CD14-positive monocyte (primary cell): ENCODE measurements at regions not wholly inside any gene's neighbourhood (a gene's known extent, or its start where the extent isn't known, plus 50 kb on each side); places are given as distances from the start of the nearest gene placed in this dataset.

Experiments used
- DNase-seq, 3 donors: peaks; one replicate each; pipeline ENCODE4 v3.0.0-alpha.2; 2011 to 2022
- H2AFZ ChIP-seq: 2 replicates; pipeline ENCODE4 v1.6.0; 2012; ENCODE audit warnings: mild to moderate bottlenecking, low read depth, low read length, inconsistent platforms; ENCODE audit not compliant: insufficient read depth, poor library complexity, severe bottlenecking
- H3K27ac ChIP-seq, 2 donors: 1 replicate in 1 of 2; 2 replicates in 1 of 2; pipeline ENCODE4 v1.5.1; 2012 to 2013; ENCODE audit warnings: low read length in 2 of 2, control low read depth in 1 of 2, inconsistent platforms in 1 of 2, low read depth in 1 of 2, mild to moderate bottlenecking in 1 of 2
- H3K27me3 ChIP-seq, 2 donors: one replicate each; pipeline versions ENCODE4 v1.6.0 to v1.6.1; 2011 to 2013; ENCODE audit warnings: low read length in 2 of 2; ENCODE audit not compliant: control insufficient read depth in 2 of 2, insufficient read depth in 2 of 2
- H3K36me3 ChIP-seq, 2 donors: replicated peaks in 1 of 2; 1 replicate in 1 of 2; 2 replicates in 1 of 2; pipeline versions ENCODE4 v1.5.1 to v1.6.1; 2012 to 2013; ENCODE audit warnings: low read length in 2 of 2, control low read depth in 1 of 2, inconsistent platforms in 1 of 2, mild to moderate bottlenecking in 1 of 2; ENCODE audit not compliant: insufficient read depth in 2 of 2, control insufficient read depth in 1 of 2
- H3K4me1 ChIP-seq, 2 donors: 1 replicate in 1 of 2; 2 replicates in 1 of 2; pipeline versions ENCODE4 v1.5.1 to v1.6.1; 2012 to 2013; ENCODE audit warnings: low read length in 2 of 2, control low read depth in 1 of 2, inconsistent platforms in 1 of 2, mild to moderate bottlenecking in 1 of 2, moderate library complexity in 1 of 2; ENCODE audit not compliant: insufficient read depth in 2 of 2, control insufficient read depth in 1 of 2
- H3K4me2 ChIP-seq: replicated peaks from 2 replicates; pipeline ENCODE3; 2012; ENCODE audit warnings: low read length, moderate library complexity, mild to moderate bottlenecking; ENCODE audit not compliant: poor library complexity, severe bottlenecking; ENCODE audit errors: extremely low read depth
- H3K4me3 ChIP-seq, 3 experiments: fragments of 200-600 bp in 1 of 3; sonication (generic) in 1 of 3; replicated peaks in 1 of 3; 1 replicate in 2 of 3; 2 replicates in 1 of 3; pipeline ENCODE4 v1.5.1; 2011 to 2013; ENCODE audit warnings: low read length in 3 of 3, mild to moderate bottlenecking in 3 of 3, control low read depth in 2 of 3, low read depth in 2 of 3, inconsistent platforms in 1 of 3, moderate library complexity in 1 of 3
- H3K79me2 ChIP-seq: 2 replicates; pipeline ENCODE4 v1.6.0; 2012; ENCODE audit warnings: mild to moderate bottlenecking, control low read depth, inconsistent platforms, low read length, moderate library complexity; ENCODE audit not compliant: insufficient read depth
- H3K9ac ChIP-seq: 2 replicates; pipeline ENCODE4 v1.6.0; 2017; ENCODE audit warnings: low read length, mild to moderate bottlenecking; ENCODE audit not compliant: insufficient read depth, poor library complexity, severe bottlenecking
- H3K9me3 ChIP-seq, 2 donors: replicated peaks in 1 of 2; 1 replicate in 1 of 2; 2 replicates in 1 of 2; pipeline versions ENCODE4 v1.5.1 to v1.6.1; 2012 to 2013; ENCODE audit warnings: low read length in 2 of 2, control low read depth in 1 of 2; ENCODE audit not compliant: control insufficient read depth in 1 of 2, insufficient read depth in 1 of 2
- H4K20me1 ChIP-seq: 2 replicates; pipeline ENCODE4 v1.6.0; 2012; ENCODE audit warnings: mild to moderate bottlenecking, low read length, control low read depth, moderate library complexity; ENCODE audit not compliant: insufficient read depth
- H3K27ac Mint-ChIP-seq, 7 donors: one replicate each; pipeline ENCODE4 v1.8.0; 2020; ENCODE audit warnings: mild to moderate bottlenecking in 7 of 7, mixed read lengths in 7 of 7, moderate library complexity in 6 of 7, inconsistent platforms in 2 of 7
- H3K27me3 Mint-ChIP-seq, 3 donors: one replicate each; pipeline ENCODE4 v1.8.0; 2021 to 2022; ENCODE audit warnings: low read depth in 3 of 3, mild to moderate bottlenecking in 3 of 3, mixed read lengths in 3 of 3, moderate library complexity in 3 of 3, inconsistent platforms in 1 of 3
- H3K36me3 Mint-ChIP-seq, 2 donors: one replicate each; pipeline ENCODE4 v1.8.0; 2020; ENCODE audit warnings: mixed read lengths in 2 of 2, inconsistent platforms in 1 of 2, mild to moderate bottlenecking in 1 of 2
- H3K4me1 Mint-ChIP-seq: one replicate; pipeline ENCODE4 v1.8.0; 2020; ENCODE audit warnings: mild to moderate bottlenecking, mixed read lengths
- H3K4me3 Mint-ChIP-seq, 2 donors: one replicate each; pipeline ENCODE4 v1.8.0; 2020; ENCODE audit warnings: mild to moderate bottlenecking in 2 of 2, mixed read lengths in 2 of 2, moderate library complexity in 1 of 2
- H3K9me3 Mint-ChIP-seq, 7 donors: one replicate each; pipeline ENCODE4 v1.8.0; 2020 to 2022; ENCODE audit warnings: mixed read lengths in 7 of 7, mild to moderate bottlenecking in 6 of 7, moderate library complexity in 6 of 7, inconsistent platforms in 2 of 7
- CTCF ChIP-seq: fragments of 200-600 bp; IDR thresholded peaks from one replicate; pipeline ENCODE4 v1.8.0; 2022; ENCODE audit warnings: antibody characterized with exemption, mild to moderate bottlenecking
- whole genome bisulfite sequencing: methylation state at CpG from one replicate; pipeline ENCODE4 v1.1.5; 2013; ENCODE audit warnings: missing lambda C conversion rate; ENCODE audit not compliant: insufficient coverage; 5-methylcytosine and 5-hydroxymethylcytosine counted together
- intact Hi-C, 2 donors: fragments of 100-400 bp; cut with micrococcal nuclease; formaldehyde crosslinking; loops; one replicate each; pipeline versions ENCODE4 v1.15.0 to v1.15.1; 2023

- peak overlapping the region in 1 of 2 donors; percentile 99 for H3K4me3 Mint-ChIP-seq
- H3K4me1 ChIP-seq: peaks cover 39 to 47% of the 10 kb centered on the region in 2 donors
- peaks cover 77 to 94% (median 89%) of the 10 kb centered on the region in 3 donors for H3K27me3 Mint-ChIP-seq
- peaks cover 45 to 83% of the 10 kb centered on the region in 2 donors for H3K27me3 ChIP-seq
- no peak overlapping the region for H3K27ac Mint-ChIP-seq
- H3K9ac ChIP-seq: no peak overlapping the region
- no peak overlapping the region for H3K4me3 ChIP-seq
- H3K79me2 ChIP-seq: no peaks in the 10 kb centered on the region
- no peak for DNase-seq
- H4K20me1 ChIP-seq: no peaks in the 10 kb centered on the region
- H3K27ac ChIP-seq: no peak overlapping the region
- intact Hi-C loops: no loop called here
- no peak overlapping the region for H3K4me2 ChIP-seq
- WGBS: 81% methylated on average over 2 of the region's 5 CpGs
- H3K9me3 Mint-ChIP-seq: peaks cover 0 to 21% (median 7%) of the 10 kb centered on the region in 7 donors
- H3K4me1 Mint-ChIP-seq: peaks cover 39% of the 10 kb centered on the region
- TF ChIP-seq CTCF: no peak
- peaks cover 4 to 16% of the 10 kb centered on the region in 2 donors for H3K36me3 Mint-ChIP-seq
- H3K36me3 ChIP-seq: no peaks in the 10 kb centered on the region
- H3K9me3 ChIP-seq: peaks cover 2 to 23% of the 10 kb centered on the region in 2 donors
- no peak overlapping the region for H2AFZ ChIP-seq
These were observed 75.1 kb upstream of the EN2 start for GRCh38 chr7:155382802-155383171.

GRCh38 chr7:155383756-155384491, 74.0 kb upstream of the EN2 start:
- 91% methylated on average over 16 of the region's 19 CpGs for WGBS
- peaks cover 71 to 90% (median 82%) of the 10 kb centered on the region in 3 donors for H3K27me3 Mint-ChIP-seq
- TF ChIP-seq CTCF: no peak

More at GRCh38 chr7:155383756-155384491, 74.0 kb upstream of the EN2 start:
- Mint-ChIP-seq H3K36me3 (peaks cover 0 to 13% of the 10 kb centered on the region in 2 donors), H3K4me1 (peaks cover 28% of the 10 kb centered on the region), H3K9me3 (peaks cover 0 to 12% (median 3%) of the 10 kb centered on the region in 7 donors), H3K27ac (no peak overlapping the region), H3K4me3 (peak overlapping the region in 1 of 2 donors; percentile 99)
- no peaks in the 10 kb centered on the region for H3K79me2 ChIP-seq
- H3K9me3 ChIP-seq: peaks cover 2 to 13% of the 10 kb centered on the region in 2 donors
- H3K4me3 ChIP-seq: no peak overlapping the region
- no peaks in the 10 kb centered on the region for H3K36me3 ChIP-seq
- H3K27ac ChIP-seq: no peak overlapping the region
- no peak overlapping the region for H3K4me2 ChIP-seq
- H3K4me1 ChIP-seq: peaks cover 33 to 36% of the 10 kb centered on the region in 2 donors
- peaks cover 36 to 80% of the 10 kb centered on the region in 2 donors for H3K27me3 ChIP-seq
- no peak for DNase-seq
- H2AFZ ChIP-seq: no peak overlapping the region
- no peaks in the 10 kb centered on the region for H4K20me1 ChIP-seq
- intact Hi-C loops: no loop called here
- H3K9ac ChIP-seq: no peak overlapping the region
